Stimulated activated naive CD8-positive, alpha-beta T cell treated with anti-CD3 and anti-CD28 coated beads, Interleukin-15, Interleukin-2, amounts not matched to agents 100 U/mL and 50 U/mL, for 24 hours (primary cell): ENCODE measurements at regions not wholly inside any gene's neighbourhood (a gene's known extent, or its start where the extent isn't known, plus 50 kb on each side); places are given as distances from the start of the nearest gene placed in this dataset.

Experiments
- ATAC-seq: fragments of 150-1000 bp; cut with Tn5 transposase; one replicate; pipeline ENCODE4 v1.10.0; 2021
- DNase-seq: peaks from one replicate; pipeline ENCODE4 v3.0.0; 2021

- ATAC-seq = no peak
- DNase-seq = no peak
Measured at GRCh38 chr4:159444678-159445077, 341.8 kb downstream of the RAPGEF2 start.

GRCh38 chr4:159445692-159446091 lies 342.8 kb downstream of the RAPGEF2 start:
- DNase-seq (no peak), ATAC-seq (no peak)

GRCh38 chr4:159446266-159446976 lies 343.5 kb downstream of the RAPGEF2 start:
- DNase-seq = peak; percentile 5
- peak; percentile 79 for ATAC-seq

GRCh38 chr4:159447296-159447695 lies 344.4 kb downstream of the RAPGEF2 start:
- ATAC-seq = no peak

GRCh38 chr4:159451006-159451405 lies 348.1 kb downstream of the RAPGEF2 start:
- DNase-seq (no peak), ATAC-seq (no peak)

More at GRCh38 chr4:159447296-159447695, 344.4 kb downstream of the RAPGEF2 start:
- DNase-seq = no peak

GRCh38 chr4:159455675-159456237 lies 352.9 kb downstream of the RAPGEF2 start:
- ATAC-seq (no peak), DNase-seq (no peak)

GRCh38 chr4:159460371-159460770 lies 357.5 kb downstream of the RAPGEF2 start:
- ATAC-seq (no peak), DNase-seq (no peak)

GRCh38 chr4:159463235-159463634 lies 360.4 kb downstream of the RAPGEF2 start:
- ATAC-seq = no peak
- DNase-seq = no peak

GRCh38 chr4:159464302-159464701 lies 361.4 kb downstream of the RAPGEF2 start:
- DNase-seq = no peak
- ATAC-seq = no peak

- ATAC-seq (no peak), DNase-seq (no peak)
Measured at GRCh38 chr4:159476886-159477285, 374.0 kb downstream of the RAPGEF2 start.

GRCh38 chr4:159480826-159481225 lies 377.9 kb downstream of the RAPGEF2 start:
- DNase-seq = no peak

GRCh38 chr4:159481936-159482335 lies 379.1 kb downstream of the RAPGEF2 start:
- DNase-seq (no peak), ATAC-seq (no peak)

More at GRCh38 chr4:159480826-159481225, 377.9 kb downstream of the RAPGEF2 start:
- no peak for ATAC-seq

GRCh38 chr4:159483110-159483781 lies 380.4 kb downstream of the RAPGEF2 start:
- no peak for DNase-seq
- no peak for ATAC-seq

- DNase-seq = no peak
- no peak for ATAC-seq
Measured at GRCh38 chr4:159483782-159484741, 381.2 kb downstream of the RAPGEF2 start.

GRCh38 chr4:159484864-159485263 lies 382.0 kb downstream of the RAPGEF2 start:
- ATAC-seq (no peak), DNase-seq (no peak)

- DNase-seq = peak; percentile 24
Measured at GRCh38 chr4:159487284-159487747, 384.4 kb downstream of the RAPGEF2 start.

GRCh38 chr4:159489646-159490045 lies 386.8 kb downstream of the RAPGEF2 start:
- no peak for DNase-seq

More at GRCh38 chr4:159487284-159487747, 384.4 kb downstream of the RAPGEF2 start:
- ATAC-seq = peak; percentile 66

GRCh38 chr4:159495515-159496236 lies 392.8 kb downstream of the RAPGEF2 start:
- DNase-seq (no peak), ATAC-seq (no peak)

More at GRCh38 chr4:159489646-159490045, 386.8 kb downstream of the RAPGEF2 start:
- no peak for ATAC-seq

GRCh38 chr4:159496248-159496647 lies 393.4 kb downstream of the RAPGEF2 start:
- ATAC-seq (no peak), DNase-seq (no peak)

- ATAC-seq = no peak
- DNase-seq = no peak
Measured at GRCh38 chr4:159497936-159498335, 395.1 kb downstream of the RAPGEF2 start.

- ATAC-seq (no peak), DNase-seq (no peak)
Measured at GRCh38 chr4:159498446-159499115, 395.7 kb downstream of the RAPGEF2 start.
